ENCODE measurements at regions not wholly inside any gene's neighbourhood (a gene's known extent, or its start where the extent isn't known, plus 50 kb on each side); places are given as distances from the start of the nearest gene placed in this dataset.

- DNase-seq, result no peak
Observed at GRCh38 chr11:11076276-11076675, 218.4 kb upstream of the ZBED5 start.

- DNase-seq, result no peak
Observed at GRCh38 chr11:11075515-11076171, 217.8 kb upstream of the ZBED5 start.

GRCh38 chr11:11074686-11075335, 217.0 kb upstream of the ZBED5 start:
- DNase-seq, result no peak

GRCh38 chr11:11073996-11074395, 216.1 kb upstream of the ZBED5 start:
- DNase-seq, result no peak

- no peak for DNase-seq
Observed at GRCh38 chr11:11072067-11072466, 214.2 kb upstream of the ZBED5 start.

GRCh38 chr11:11071486-11071885, 213.6 kb upstream of the ZBED5 start:
- no peak for DNase-seq

GRCh38 chr11:11070976-11071375, 213.1 kb upstream of the ZBED5 start:
- DNase-seq, result no peak

- DNase-seq, result no peak
Observed at GRCh38 chr11:11069841-11070835, 212.3 kb upstream of the ZBED5 start.

GRCh38 chr11:11068113-11068512, 210.3 kb upstream of the ZBED5 start:
- no peak for DNase-seq

GRCh38 chr11:11065396-11065795, 207.5 kb upstream of the ZBED5 start:
- no peak for DNase-seq

- no peak for DNase-seq
Observed at GRCh38 chr11:11057472-11057854, 199.6 kb upstream of the ZBED5 start.

GRCh38 chr11:11056749-11057471, 199.1 kb upstream of the ZBED5 start:
- no peak for DNase-seq

- DNase-seq, result no peak
Observed at GRCh38 chr11:11056316-11056715, 198.5 kb upstream of the ZBED5 start.

- no peak for DNase-seq
Observed at GRCh38 chr11:11047851-11048610, 190.2 kb upstream of the ZBED5 start.

GRCh38 chr11:11046781-11047180, 188.9 kb upstream of the ZBED5 start:
- DNase-seq, result no peak

- DNase-seq, result no peak
Observed at GRCh38 chr11:11045156-11045930, 187.5 kb upstream of the ZBED5 start.

GRCh38 chr11:11044137-11044855, 186.4 kb upstream of the ZBED5 start:
- DNase-seq, result no peak

- DNase-seq, result no peak
Observed at GRCh38 chr11:11043721-11044120, 185.9 kb upstream of the ZBED5 start.

GRCh38 chr11:11039208-11039965, 181.5 kb upstream of the ZBED5 start:
- DNase-seq, result no peak

- DNase-seq, result no peak
Observed at GRCh38 chr11:11038782-11039181, 180.9 kb upstream of the ZBED5 start.

Data from GF-D8 (cell line).